HL-60 (cell line): ENCODE measurements at regions not wholly inside any gene's neighbourhood (a gene's known extent, or its start where the extent isn't known, plus 50 kb on each side); places are given as distances from the start of the nearest gene placed in this dataset.

Experiments used
- GABPA ChIP-seq: IDR thresholded peaks from 2 replicates; pipeline ENCODE4 v1.6.1; 2012; ENCODE audit warnings: low read depth
- POLR2AphosphoS5 ChIP-seq: IDR thresholded peaks from 2 replicates; pipeline ENCODE4 v1.6.1; 2012; ENCODE audit warnings: low read depth
- TF ChIP-seq, protein P1 (sequence below): IDR thresholded peaks from one replicate; pipeline ENCODE4 v1.5.1; 2011; ENCODE audit warnings: low read length, control low read depth, inconsistent platforms; ENCODE audit not compliant: insufficient read depth

GRCh38 chr20:4071178-4071693 is 55.9 kb upstream of the RNF24 start:
- TF ChIP-seq, protein P1, sequence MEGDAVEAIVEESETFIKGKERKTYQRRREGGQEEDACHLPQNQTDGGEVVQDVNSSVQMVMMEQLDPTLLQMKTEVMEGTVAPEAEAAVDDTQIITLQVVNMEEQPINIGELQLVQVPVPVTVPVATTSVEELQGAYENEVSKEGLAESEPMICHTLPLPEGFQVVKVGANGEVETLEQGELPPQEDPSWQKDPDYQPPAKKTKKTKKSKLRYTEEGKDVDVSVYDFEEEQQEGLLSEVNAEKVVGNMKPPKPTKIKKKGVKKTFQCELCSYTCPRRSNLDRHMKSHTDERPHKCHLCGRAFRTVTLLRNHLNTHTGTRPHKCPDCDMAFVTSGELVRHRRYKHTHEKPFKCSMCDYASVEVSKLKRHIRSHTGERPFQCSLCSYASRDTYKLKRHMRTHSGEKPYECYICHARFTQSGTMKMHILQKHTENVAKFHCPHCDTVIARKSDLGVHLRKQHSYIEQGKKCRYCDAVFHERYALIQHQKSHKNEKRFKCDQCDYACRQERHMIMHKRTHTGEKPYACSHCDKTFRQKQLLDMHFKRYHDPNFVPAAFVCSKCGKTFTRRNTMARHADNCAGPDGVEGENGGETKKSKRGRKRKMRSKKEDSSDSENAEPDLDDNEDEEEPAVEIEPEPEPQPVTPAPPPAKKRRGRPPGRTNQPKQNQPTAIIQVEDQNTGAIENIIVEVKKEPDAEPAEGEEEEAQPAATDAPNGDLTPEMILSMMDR: no peak
- TF ChIP-seq POLR2AphosphoS5 (no peak), GABPA (no peak)
